HG02970 (cell line): ENCODE measurements at regions not wholly inside any gene's neighbourhood (a gene's known extent, or its start where the extent isn't known, plus 50 kb on each side); places are given as distances from the start of the nearest gene placed in this dataset.

ENCODE experiments used
- ATAC-seq: cut with Tn5 transposase; IDR thresholded peaks from one replicate; pipeline ENCODE4 v1.9.1; 2021; ENCODE audit warnings: mild to moderate bottlenecking, moderate library complexity, moderate number of reproducible peaks; ENCODE audit not compliant: unreplicated experiment, low FRiP score

DNA sequence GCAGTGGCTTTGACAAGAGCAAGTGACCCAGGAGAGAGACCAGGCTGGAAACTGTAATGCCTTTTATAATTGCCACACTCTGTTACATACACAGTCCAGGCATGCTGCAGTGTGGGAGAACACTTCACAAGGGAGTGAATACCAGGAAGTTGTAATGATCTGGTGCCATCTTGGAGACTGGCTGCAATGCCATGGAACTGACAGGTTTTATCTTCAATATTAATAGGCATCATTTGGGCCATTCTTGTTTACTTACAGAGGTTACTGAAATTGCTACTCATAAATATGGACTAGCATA is 274.3 kb downstream of the AUH start:
- no peak for ATAC-seq

DNA sequence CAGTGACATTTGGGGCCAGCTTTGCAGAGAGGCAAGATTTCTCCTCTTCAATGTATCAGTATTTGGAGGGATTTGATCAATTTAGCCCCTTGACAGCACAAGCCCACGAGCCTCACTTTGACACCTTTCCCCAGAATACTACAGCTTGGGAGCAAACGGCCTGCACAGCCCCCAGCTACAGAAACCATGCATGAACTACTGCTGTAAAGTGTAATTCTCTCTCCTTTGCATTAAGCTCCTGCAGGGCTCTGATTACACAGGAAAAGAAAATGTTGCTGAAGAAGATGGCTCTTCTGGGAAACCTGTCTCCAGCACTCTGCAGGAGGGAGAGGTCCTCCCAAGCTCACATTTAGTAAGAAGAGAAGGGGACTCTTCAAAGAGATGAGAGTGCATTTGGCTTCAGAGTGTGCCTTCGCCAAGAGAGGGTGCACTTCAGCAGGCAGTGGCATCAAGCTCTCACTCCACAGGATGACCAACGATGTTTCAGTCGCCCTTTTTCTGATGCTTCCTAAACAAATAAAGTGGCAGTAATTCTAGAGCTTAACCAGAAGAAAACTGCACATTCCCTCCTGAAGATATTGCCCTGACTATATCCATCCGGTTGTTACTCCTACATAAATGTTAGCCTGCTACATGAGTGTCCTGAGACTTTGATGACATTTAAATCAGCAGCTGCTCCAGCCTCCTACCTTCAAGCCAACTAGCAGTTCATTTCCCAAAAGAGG is 272.2 kb downstream of the AUH start:
- ATAC-seq = no peak

DNA sequence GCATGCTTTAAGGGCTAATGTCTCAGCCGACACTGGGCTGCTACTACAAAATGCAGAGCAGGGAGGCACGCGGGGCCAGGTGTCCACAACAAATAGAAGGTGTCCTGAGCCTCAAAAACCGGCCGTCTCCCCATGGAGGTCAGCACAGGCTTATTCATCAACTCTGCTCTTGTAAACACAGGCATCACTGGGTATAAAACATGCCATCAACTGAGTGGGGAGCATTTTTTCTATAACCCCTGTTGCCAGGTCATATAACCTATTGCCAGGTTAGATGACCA is 271.6 kb downstream of the AUH start:
- ATAC-seq = no peak

DNA sequence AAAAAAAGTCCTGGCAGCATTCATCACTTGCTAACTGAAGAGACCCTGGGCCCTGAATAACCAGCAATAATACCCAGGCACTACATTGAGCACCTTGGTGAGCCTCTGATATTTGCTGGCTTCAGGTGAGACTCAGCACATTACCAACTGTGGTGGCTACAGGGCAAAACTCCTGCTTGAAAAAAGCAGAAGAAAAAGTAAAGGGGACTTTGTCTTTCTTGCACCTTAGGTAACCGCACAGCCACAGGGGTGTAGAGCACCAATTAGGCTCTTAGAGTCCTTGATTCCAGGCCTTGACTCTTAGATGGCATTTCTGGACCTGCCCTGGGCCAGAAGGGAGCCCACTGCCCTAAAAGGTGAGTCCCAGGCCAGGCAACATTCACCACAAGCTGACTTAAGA is 269.5 kb downstream of the AUH start:
- no peak for ATAC-seq

DNA sequence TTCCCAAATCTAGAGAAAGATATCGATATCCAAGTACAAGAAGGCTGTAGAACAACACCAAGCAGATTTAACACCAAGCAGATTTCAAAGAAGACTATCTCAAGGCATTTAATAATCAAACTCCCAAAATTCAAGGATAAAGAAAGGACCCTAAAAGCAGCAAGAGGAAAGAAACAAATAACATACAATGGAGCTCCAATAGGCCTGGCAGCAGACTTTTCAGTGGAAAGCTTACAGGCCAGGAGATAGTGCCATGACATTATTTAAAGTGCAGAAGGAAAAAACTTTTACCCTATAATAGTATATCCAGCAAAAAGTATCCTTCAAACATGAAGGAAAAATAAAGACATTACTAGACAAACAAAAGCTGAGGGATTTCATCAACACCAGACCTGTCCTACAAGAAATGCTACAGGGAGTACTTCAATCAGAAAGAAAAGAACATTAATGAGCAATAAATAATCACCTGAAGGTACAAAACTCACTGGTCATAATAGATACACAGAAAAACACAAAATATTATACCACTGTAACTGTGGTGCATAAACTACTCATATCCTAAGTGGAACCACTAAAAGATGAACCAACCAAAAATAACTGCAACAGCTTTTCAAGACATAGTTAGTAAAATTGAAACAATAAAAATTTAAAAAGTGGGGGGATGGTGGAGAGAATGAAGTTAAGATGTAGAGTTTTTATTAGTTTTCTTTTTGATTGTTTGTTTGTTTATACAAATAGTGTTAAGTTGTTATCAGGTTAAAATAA is 267.2 kb downstream of the AUH start:
- no peak for ATAC-seq

DNA sequence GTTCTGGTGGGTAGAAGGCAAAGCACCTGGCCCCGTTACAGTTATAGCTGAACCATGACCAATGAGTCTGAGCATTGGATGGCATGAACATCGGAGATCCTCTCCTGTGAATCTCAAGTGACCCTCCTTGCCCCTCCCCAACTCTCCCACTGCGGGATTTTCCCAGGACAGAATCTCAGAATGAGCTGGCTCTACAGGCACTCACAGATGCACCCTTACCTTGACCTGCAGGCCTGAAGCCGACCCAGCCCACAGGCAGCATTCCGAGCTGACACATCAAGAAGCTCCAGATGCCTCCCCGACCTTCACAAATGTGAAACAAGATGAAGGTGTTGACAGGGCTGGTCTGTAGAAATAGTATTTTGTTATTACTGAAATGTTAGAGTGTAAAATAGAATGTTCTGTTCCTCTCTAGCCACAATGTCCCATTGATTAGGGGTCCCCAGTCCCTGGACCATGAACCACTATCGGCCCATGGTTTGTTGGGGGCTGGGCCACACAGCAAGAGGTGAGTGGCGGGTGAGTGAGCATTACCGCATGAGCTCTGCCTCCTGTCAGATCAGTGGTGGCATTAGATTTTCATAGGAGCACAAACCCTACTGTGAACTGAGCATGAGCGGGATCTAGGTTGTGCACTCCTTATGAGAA is 263.4 kb downstream of the AUH start:
- ATAC-seq = no peak

DNA sequence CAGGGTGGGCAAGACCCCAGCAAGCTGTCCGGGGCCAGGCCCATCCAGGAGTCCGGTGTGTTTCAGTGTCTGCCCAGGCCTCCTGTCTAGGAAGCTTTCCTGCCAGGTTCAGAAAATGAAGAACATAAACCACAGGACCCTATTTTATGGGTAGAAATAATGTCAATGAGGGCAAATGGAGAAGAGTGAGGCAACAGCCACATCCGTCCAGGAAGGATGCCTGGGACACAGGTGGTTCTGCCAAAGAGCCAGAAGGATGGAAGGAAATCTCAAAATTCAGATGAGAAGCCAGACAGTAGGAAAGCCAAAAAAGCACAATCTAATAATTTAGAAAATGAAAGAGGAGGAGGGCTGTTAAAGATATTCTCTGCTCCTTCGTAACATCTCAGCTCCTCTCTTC is 262.3 kb downstream of the AUH start:
- no peak for ATAC-seq

DNA sequence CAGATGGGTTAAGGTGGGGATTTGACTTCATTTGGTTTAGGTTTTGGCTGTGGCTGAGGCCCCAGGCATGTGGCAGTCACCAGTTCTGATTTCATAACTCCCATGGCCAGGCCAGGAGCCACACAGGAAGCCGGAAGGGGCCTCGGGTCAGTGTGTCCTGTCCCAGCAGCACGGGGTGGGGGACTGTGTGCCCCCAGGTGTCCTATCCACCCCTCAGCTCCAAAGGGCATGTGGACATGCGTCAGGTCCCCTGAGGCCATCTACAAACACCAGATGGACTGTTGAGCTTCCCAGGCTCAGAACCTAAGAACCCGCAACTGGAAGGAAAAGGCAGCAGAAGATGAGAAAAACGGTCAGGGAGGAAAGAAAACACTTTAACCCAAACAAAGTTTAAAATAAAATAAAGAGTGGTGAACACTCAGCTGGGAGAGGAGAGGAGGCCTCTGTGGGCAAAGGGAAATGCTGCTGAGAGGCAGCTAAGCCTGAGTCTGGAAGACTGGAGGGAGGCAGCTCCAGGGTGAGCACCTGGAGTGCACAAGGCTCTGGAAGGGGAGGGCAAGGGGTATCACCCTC is 260.8 kb downstream of the AUH start:
- ATAC-seq = no peak

DNA sequence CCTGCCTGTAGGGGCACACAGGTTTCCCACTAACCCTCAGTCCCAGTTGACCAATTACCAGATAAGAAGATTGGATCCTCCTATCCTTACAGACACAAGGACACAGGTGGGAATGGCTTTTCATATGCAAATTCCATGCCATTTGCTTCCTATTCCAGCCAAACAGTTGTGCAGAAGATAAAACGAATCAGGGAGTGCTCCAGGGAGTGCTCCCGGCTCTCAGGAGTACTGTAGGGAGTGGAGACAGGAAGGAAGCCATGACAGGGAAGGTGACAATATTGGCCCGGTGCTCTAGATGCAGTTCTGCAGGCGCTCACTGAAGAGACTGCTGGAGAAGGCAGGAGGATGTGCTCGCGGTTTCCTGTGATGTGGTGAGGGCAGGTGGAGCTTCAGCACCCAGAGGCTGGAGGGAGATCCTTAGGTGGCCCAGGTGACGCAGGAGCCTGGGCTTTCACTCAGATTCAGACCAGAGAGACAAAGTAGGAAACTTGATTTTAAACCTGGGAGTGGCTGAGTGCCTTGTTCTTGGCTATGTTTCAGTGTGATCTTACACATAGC is 260.0 kb downstream of the AUH start:
- no peak for ATAC-seq

DNA sequence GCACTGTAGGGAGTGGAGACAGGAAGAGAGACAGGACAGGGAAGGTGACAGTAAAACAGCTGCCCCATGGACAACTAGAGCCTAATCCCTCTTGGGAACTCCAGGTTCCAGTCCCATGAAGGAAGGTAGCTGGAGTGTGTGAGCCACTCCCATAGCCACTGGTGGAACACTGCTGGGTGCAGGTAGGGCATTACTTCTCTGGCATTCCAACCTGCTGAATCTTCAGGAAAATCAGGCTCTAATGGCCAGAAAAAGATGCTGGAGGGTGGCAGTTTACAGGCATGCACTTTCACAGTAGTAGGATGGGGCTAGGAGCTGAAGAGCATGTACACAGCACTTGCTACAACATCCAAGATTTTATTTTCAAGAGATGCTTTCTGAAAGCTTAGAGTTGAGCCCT is 259.4 kb downstream of the AUH start:
- no peak for ATAC-seq

DNA sequence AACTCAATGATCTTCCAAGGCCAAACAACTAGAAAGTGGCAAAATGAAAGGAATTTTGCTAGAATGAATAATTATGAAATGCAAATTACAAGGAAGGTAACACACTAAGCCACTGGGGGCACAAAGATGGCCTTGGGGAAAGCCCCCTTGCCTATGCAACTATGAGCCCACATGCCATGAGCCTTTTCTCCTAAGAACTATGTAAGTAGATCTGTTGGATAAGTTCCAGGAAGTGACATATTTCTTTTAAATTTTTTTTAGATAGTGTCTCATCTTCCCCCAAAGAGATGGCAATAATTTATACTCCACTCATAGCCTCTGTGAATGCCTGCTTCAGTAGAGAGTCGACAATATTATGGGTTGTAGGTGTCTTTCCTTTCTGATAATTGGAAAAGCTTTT is 257.8 kb downstream of the AUH start:
- no peak for ATAC-seq

DNA sequence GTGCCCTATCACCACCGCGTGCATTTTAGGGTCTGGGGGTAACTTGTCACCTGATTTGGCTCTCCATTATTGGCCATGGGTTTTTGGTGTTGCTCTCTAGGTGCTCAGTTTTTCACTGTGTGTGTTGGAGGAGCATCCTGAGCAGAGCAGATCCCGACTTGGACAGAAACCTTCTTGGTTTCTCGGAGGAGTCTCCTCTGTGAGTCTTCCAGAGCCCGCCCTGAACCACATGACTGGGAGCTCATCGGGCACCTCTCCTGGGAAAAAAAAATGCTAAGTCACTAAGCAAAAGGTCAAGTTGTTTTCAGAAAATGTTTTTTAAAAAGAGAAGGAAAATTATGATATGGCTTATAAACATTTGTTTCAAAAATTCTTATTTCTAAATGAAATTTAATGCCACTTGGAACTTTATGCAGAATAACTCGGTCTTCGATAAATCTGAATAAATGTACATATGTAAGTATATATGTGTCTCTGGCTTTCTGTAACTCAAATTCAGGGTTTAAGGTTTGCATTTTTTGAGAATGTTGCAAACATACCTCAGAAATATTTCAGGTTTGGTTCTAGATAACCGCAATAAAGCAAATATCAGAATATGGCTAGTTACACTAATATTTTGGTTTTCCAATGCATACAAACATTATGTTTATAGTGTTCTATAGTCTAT is 255.2 kb downstream of the AUH start:
- no peak for ATAC-seq

DNA sequence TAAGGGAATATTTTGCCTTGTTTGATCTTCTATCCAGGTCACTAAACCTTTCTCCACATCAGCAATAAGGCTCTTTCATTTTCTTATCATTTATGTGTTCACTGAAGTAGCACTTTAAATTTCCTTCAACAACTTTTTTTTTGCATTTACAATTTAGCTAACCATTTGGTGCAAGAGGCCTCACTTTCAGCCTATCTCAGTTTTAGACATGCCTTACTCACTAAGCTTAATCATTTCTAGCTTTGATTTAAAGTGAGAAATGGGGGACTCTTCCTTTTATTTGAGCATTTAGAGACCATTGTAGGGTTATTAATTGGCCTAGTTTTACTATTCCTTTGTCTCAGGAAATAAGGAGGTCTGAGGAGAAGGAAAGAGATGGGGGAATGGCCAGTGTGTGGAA is 250.5 kb downstream of the AUH start:
- no peak for ATAC-seq

DNA sequence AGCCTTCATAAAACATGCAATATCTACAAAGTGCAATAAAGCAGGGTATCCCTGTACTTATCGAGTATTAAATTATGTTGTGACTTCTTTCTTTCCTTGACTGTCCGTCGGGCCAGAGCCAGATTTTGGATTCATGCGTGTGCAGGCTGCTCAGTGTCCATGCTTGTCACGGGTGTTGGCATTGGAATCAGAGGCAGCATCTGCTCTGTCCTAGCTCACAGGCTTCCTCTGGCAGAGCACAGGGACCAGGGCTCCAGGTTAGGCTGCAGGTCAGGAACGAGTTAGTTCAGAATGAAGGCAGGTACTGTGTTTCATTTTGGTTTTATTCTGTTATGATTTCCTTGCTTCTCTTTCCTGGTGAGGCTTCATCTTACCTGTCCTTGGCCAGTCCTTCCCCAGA is 249.8 kb downstream of the AUH start:
- ATAC-seq = no peak

DNA sequence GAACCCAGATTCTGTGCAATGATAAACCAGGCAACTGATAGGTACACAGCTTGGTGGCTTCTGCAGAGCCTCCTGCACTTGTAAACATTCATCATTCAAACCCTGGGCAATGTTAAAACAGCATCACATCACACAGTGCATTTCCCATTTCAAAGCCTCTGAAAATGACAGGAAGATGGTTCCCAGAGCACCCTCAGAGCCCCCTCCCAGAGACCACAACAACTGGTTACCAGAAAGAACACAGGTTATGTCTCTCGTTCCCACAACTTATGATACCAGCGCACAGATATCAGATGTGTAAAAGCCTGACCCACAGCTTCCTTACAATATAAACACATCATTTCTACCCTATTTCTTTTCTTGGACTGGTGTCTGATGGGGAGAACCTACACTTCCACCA is 248.7 kb downstream of the AUH start:
- no peak for ATAC-seq

DNA sequence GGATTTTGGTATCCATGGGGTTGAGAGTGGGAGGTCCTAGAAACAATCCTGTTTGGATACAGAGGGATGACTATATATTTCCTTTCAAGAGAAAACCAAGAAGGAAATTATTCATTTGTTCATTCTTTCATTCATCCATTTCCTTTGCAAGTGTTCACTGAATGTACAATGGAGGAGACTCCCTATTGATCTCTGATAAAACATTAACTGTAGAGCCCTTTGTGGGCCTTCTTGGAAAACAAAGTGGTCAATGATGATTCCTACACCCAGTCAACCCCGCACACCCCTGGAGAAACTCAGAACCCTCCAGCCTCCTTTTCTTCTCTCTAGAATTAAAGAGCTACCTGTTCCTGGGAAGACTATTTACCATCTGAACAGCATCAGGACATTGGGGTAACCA is 247.3 kb downstream of the AUH start:
- no peak for ATAC-seq

DNA sequence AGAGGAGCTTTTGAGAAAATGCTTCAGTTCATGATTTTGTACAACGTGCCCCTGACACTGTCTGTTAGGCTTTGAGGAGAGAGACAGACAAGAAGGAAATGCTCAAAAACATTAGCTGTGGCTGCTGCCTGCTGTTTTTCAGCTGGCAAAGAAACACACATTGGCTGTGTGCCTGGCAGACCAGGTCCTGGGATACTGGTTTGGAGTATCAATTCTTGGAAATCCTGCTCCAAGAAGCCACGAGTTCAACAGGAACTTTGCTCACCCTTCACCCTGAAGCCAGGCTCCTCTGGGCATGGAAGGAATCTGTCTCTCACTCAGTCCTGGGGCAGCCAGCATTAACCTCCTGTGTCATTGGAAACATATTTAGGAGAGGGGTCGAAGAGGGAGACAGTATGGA is 245.5 kb downstream of the AUH start:
- ATAC-seq = no peak

DNA sequence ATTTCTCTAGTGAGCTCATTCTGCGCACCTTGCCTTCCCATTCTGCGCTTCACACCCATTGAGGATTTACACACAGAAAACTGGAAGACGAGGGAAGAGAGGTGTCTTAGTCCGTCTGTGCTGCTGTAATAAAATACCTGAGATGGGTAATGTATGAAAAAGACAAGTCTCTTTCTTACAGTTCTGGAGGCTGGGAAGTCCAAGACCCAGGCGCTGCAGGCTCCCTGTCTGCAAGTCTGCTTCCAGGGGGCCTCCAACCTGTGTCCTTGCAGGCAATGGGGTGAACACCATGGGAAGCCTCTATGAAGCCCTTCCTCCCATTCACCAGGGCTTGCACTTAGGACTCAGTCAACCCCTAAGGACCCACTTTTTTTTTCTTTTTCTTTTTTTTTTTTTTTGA is 245.0 kb downstream of the AUH start:
- no peak for ATAC-seq

DNA sequence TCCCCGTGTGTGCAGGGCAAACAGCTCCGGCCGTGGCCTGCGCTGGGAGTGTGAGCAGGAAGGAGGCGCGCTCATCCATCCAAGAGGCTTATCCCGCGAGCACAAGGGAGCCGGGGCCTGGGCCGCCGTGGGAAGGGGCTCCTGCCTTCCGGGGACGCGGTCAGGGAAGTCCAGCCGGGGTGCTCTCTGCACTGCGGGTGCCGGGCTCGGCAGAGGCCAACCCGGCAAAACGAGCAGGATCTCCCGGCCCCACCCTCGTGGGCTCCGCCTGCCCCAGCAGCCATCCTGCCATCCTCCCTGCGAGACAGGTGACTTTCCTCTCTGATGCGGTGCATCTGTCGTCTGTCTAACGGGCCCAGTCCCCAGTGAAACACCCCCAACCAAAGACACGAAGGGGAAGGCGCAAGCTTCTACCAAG is 244.2 kb downstream of the AUH start:
- no peak for ATAC-seq

DNA sequence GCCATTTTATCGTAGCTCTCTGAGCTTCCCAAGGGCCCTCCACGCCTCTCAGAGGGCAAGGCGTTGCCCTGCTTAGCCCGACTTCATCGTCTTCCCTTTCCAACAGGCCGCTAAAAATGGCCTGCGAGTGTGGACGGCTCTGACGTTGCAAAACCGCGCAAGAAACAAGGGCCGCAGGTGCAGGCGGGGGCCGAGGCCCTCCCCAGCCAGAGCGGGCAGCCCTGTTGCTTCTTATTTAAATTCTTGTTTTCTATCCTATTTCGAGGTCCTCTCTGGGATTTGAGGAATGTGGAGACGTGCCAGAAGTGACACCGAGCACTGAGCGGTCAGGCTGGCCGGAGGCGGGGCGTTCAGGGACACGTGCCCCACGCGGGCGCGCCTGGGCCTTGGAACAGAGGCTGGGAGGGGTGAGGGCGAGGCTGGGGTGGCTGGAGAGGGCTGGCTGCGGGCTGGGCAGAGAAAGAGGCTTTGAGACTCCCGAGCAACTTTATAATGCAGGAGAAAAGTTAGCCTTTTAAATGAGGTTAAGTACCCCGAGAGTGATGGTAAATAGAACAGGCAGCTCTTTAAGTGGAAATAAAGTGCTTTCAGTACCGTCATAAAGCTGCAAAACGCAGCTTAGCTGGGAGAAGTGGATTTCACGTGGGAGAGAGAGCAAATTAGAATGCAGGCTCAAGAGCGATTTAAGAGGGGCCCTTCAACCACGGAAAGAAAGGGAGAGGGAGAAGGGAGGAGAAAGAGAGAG is 243.6 kb downstream of the AUH start:
- no peak for ATAC-seq

DNA sequence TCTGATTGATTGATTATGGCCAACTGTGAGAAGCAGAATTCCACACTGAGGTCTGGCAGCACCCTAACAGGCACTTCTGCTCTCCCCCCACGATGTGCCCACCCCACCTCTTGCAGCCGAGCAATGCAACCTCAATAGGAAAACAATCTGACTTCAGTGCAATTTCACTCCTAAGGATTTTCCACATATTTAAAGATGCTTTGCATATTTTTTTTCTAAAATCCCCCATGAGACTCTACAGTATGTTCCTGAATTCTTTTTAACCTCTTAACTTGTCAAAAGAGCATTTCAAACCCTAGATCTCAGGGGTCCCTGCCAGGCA is 243.1 kb downstream of the AUH start:
- no peak for ATAC-seq
